ENCODE measurements at regions not wholly inside any gene's neighbourhood (a gene's known extent, or its start where the extent isn't known, plus 50 kb on each side); places are given as distances from the start of the nearest gene placed in this dataset.

DNA sequence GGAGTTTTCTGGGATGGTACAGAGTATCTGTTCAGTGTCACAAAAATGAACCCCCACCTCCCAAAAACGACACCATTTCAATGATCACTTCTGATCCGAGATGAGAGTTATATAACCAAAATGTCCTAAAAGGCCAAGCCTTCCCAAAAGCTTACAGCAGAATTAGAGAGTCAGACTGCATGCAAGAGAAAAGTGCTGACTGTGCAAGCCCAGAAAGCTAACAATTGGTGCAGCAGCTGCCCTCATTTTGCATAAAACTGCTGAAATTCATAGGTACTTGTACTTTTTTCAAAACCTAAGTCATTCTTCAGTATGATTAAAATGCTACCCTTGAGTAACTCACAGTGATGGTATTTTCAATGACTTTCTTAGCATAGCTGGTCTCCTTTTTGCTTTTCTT is 819.6 kb upstream of the ARGLU1 start:
- TF ChIP-seq, protein P1, sequence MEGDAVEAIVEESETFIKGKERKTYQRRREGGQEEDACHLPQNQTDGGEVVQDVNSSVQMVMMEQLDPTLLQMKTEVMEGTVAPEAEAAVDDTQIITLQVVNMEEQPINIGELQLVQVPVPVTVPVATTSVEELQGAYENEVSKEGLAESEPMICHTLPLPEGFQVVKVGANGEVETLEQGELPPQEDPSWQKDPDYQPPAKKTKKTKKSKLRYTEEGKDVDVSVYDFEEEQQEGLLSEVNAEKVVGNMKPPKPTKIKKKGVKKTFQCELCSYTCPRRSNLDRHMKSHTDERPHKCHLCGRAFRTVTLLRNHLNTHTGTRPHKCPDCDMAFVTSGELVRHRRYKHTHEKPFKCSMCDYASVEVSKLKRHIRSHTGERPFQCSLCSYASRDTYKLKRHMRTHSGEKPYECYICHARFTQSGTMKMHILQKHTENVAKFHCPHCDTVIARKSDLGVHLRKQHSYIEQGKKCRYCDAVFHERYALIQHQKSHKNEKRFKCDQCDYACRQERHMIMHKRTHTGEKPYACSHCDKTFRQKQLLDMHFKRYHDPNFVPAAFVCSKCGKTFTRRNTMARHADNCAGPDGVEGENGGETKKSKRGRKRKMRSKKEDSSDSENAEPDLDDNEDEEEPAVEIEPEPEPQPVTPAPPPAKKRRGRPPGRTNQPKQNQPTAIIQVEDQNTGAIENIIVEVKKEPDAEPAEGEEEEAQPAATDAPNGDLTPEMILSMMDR (conservative IDR thresholded peaks at IDR 0.05): no peak
- no peak for TF ChIP-seq ZFX (IDR thresholded peaks at IDR 0.05)

All from C4-2B (cell line).